ENCODE measurements at regions not wholly inside any gene's neighbourhood (a gene's known extent, or its start where the extent isn't known, plus 50 kb on each side); places are given as distances from the start of the nearest gene placed in this dataset.

GRCh38 chr6:81682858-81683620 lies 69.4 kb downstream of the TENT5A start:
- WGBS (ENCODE audit: insufficient coverage): no CpG with 5 or more reads among the region's 5 CpGs
- no peaks in the 10 kb centered on the region for H3K36me3 Mint-ChIP-seq
- H3K9me3 Mint-ChIP-seq: peaks cover 0 to 9% (median 3%) of the 10 kb centered on the region in 7 donors
- H3K27me3 Mint-ChIP-seq (ENCODE audit: low read depth in 3 of 3): peaks cover 0 to 2% (median 0%) of the 10 kb centered on the region in 3 donors
- intact Hi-C loops (cut with micrococcal nuclease): no loop called here
- no peaks in the 10 kb centered on the region for H4K20me1 ChIP-seq (ENCODE audit: insufficient read depth, low read length)
- DNase-seq: no peak
- no peak overlapping the region for H3K9ac ChIP-seq (ENCODE audit: insufficient read depth, low read length, poor library complexity, severe bottlenecking)
- no peaks in the 10 kb centered on the region for H3K36me3 ChIP-seq (replicated peaks in 1 of 2; ENCODE audit: control insufficient read depth in 1 of 2, insufficient read depth in 2 of 2, low read length in 2 of 2)
- no peak for TF ChIP-seq CTCF (IDR thresholded peaks at IDR 0.05)
- no peak overlapping the region for H3K4me3 ChIP-seq (replicated peaks in 1 of 3; ENCODE audit: low read depth in 2 of 3, low read length in 3 of 3)
- no peaks in the 10 kb centered on the region for H3K9me3 ChIP-seq (replicated peaks in 1 of 2; ENCODE audit: control insufficient read depth in 1 of 2, insufficient read depth in 1 of 2, low read length in 2 of 2)
- H3K27ac ChIP-seq (ENCODE audit: low read depth in 1 of 2, low read length in 2 of 2): no peak overlapping the region
- no peak overlapping the region for H3K4me3 Mint-ChIP-seq
- H3K4me2 ChIP-seq (replicated peaks; ENCODE audit: extremely low read depth, low read length, poor library complexity, severe bottlenecking): no peak overlapping the region
- peaks cover 1% of the 10 kb centered on the region for H3K4me1 Mint-ChIP-seq
- H3K27me3 ChIP-seq (ENCODE audit: control insufficient read depth in 2 of 2, insufficient read depth in 2 of 2, low read length in 2 of 2): no peaks in the 10 kb centered on the region
- no peaks in the 10 kb centered on the region for H3K79me2 ChIP-seq (ENCODE audit: insufficient read depth, low read length)
- H3K27ac Mint-ChIP-seq: no peak overlapping the region
- H2AFZ ChIP-seq (ENCODE audit: insufficient read depth, low read depth, low read length, poor library complexity, severe bottlenecking): no peak overlapping the region
- no peaks in the 10 kb centered on the region for H3K4me1 ChIP-seq (ENCODE audit: control insufficient read depth in 1 of 2, insufficient read depth in 2 of 2, low read length in 2 of 2)

- Histone ChIP-seq H3K27ac (ENCODE audit: low read depth in 1 of 2, low read length in 2 of 2) (no peak overlapping the region), H4K20me1 (ENCODE audit: insufficient read depth, low read length) (no peaks in the 10 kb centered on the region), H2AFZ (ENCODE audit: insufficient read depth, low read depth, low read length, poor library complexity, severe bottlenecking) (no peak overlapping the region), H3K4me2 (replicated peaks; ENCODE audit: extremely low read depth, low read length, poor library complexity, severe bottlenecking) (no peak overlapping the region), H3K27me3 (ENCODE audit: control insufficient read depth in 2 of 2, insufficient read depth in 2 of 2, low read length in 2 of 2) (no peaks in the 10 kb centered on the region), H3K36me3 (replicated peaks in 1 of 2; ENCODE audit: control insufficient read depth in 1 of 2, insufficient read depth in 2 of 2, low read length in 2 of 2) (no peaks in the 10 kb centered on the region), H3K79me2 (ENCODE audit: insufficient read depth, low read length) (no peaks in the 10 kb centered on the region), H3K4me1 (ENCODE audit: control insufficient read depth in 1 of 2, insufficient read depth in 2 of 2, low read length in 2 of 2) (no peaks in the 10 kb centered on the region), H3K4me3 (replicated peaks in 1 of 3; ENCODE audit: low read depth in 2 of 3, low read length in 3 of 3) (no peak overlapping the region), H3K9me3 (replicated peaks in 1 of 2; ENCODE audit: control insufficient read depth in 1 of 2, insufficient read depth in 1 of 2, low read length in 2 of 2) (no peaks in the 10 kb centered on the region), H3K9ac (ENCODE audit: insufficient read depth, low read length, poor library complexity, severe bottlenecking) (no peak overlapping the region)
- no peak overlapping the region for H3K27ac Mint-ChIP-seq
- H3K4me1 Mint-ChIP-seq: peaks cover 1% of the 10 kb centered on the region
- TF ChIP-seq CTCF (IDR thresholded peaks at IDR 0.05): no peak
- intact Hi-C loops (cut with micrococcal nuclease): no loop called here
- H3K27me3 Mint-ChIP-seq (ENCODE audit: low read depth in 3 of 3): peaks cover 0 to 2% (median 0%) of the 10 kb centered on the region in 3 donors
- H3K9me3 Mint-ChIP-seq: peaks cover 0 to 11% (median 5%) of the 10 kb centered on the region in 7 donors
- no peak overlapping the region for H3K4me3 Mint-ChIP-seq
- no peaks in the 10 kb centered on the region for H3K36me3 Mint-ChIP-seq
- no peak for DNase-seq
These were observed 70.2 kb downstream of the TENT5A start for GRCh38 chr6:81682235-81682795.

Measured in CD14-positive monocyte (primary cell).